Tibial nerve (tissue), 4 donors: ENCODE measurements at regions not wholly inside any gene's neighbourhood (a gene's known extent, or its start where the extent isn't known, plus 50 kb on each side); places are given as distances from the start of the nearest gene placed in this dataset.

Experiments
- CTCF ChIP-seq, 5 experiments: fragments of 200-600 bp in 3 of 5; fragments of 450-650 bp in 2 of 5; sonication (generic) in 3 of 5; IDR thresholded peaks; one replicate each; pipeline ENCODE4 v1.5.1; 2016 to 2019; ENCODE audit warnings: antibody characterized with exemption in 5 of 5, mild to moderate bottlenecking in 3 of 5, moderate library complexity in 2 of 5
- EP300 ChIP-seq, 2 donors: sonication (generic); formaldehyde crosslinking; IDR thresholded peaks; one replicate each; pipeline ENCODE4 v1.6.1; 2017; ENCODE audit warnings: antibody characterized with exemption in 2 of 2, mild to moderate bottlenecking in 1 of 2

DNA sequence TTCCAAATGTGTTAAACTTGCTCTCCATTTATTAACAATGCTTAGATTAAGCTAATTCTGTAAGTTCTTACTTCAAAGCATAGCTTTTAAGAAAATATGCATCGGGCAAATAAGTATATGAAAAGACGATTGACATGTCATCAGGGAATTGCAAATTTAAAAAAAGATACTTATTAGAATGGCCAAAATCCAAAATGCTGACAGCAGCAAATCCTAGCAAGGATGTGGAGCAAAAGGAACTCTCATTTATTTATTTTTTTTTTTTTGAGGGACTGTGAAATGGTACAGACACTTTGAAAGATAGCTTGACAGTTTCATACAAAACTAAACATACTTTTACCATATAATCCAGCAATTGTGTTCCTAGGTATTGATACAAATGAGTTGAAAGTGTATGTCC is 779.5 kb upstream of the MDGA2 start:
- TF ChIP-seq CTCF (IDR thresholded peaks at IDR 0.05), result no peak
- TF ChIP-seq EP300 (IDR thresholded peaks at IDR 0.05), result no peak
